GM19438 (cell line): ENCODE measurements at regions not wholly inside any gene's neighbourhood (a gene's known extent, or its start where the extent isn't known, plus 50 kb on each side); places are given as distances from the start of the nearest gene placed in this dataset.

ENCODE experiments used
- ATAC-seq: cut with Tn5 transposase; IDR thresholded peaks from one replicate; pipeline ENCODE4 v1.9.1; 2021; ENCODE audit warnings: low read depth; ENCODE audit not compliant: unreplicated experiment

DNA sequence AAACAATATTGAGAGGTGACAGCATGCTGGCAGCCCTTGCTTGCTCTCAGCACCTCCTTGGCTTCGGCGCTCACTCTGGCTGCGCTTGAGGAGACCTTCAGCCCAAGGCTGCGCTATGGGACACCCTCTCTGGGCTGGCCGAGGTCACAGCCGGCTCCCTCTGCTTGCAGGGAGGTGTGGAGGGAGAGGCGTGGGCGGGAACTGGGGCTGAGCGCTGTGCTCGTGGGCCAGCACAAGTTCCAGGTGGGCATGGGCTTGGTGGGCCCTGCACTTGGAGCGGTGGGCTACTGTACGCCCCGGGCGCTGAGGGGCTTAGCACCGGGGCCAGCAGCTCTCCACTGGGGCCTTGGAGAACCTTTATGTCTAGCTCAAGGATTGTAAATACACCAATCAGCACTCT lies 1613.8 kb upstream of the IGFBP7 start:
- no peak for ATAC-seq

GRCh38 chr4:58711039-58711438 lies 1600.9 kb upstream of the IGFBP7 start:
- no peak for ATAC-seq

DNA sequence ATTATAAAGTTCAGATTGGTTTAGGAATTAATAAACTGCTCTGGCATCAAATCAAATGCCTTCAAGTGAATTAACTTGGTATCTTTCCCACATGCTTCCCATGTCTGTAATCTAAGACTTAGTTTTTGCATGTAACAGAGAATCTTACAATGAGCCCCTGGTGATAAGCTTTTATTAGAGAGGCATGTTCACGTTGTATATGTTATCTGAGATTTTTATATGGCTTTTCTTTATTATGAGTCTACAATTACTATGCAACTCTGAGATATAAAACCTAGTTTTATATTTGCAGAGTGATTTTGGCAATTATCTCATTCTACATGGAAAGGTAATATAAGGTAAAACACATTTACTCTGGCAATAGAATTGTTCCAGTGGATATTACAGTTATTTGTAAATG lies 1578.4 kb upstream of the IGFBP7 start:
- ATAC-seq: no peak

GRCh38 chr4:58679886-58680285 lies 1569.7 kb upstream of the IGFBP7 start:
- ATAC-seq: no peak

GRCh38 chr4:58679051-58679450 lies 1568.9 kb upstream of the IGFBP7 start:
- ATAC-seq: no peak

- ATAC-seq: no peak
Measured at GRCh38 chr4:58669783-58670182, 1559.6 kb upstream of the IGFBP7 start.

DNA sequence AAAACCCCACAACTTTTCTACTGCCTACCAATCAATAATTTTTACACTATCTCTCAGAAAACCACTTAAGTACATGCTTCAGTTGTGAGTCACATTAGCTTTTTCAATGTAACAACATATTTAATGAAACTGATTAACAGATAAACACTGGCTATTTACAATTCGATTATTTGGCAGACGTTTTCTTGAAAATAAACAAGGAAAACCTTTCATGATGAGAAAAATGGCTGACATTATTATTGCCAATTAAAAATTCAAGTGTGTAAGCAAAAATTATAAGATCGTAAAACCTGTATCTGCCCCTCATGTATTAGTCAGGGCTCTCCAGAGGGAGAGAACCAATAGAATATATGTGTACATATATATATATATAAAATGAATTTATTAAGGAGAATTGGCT lies 1555.5 kb upstream of the IGFBP7 start:
- no peak for ATAC-seq

DNA sequence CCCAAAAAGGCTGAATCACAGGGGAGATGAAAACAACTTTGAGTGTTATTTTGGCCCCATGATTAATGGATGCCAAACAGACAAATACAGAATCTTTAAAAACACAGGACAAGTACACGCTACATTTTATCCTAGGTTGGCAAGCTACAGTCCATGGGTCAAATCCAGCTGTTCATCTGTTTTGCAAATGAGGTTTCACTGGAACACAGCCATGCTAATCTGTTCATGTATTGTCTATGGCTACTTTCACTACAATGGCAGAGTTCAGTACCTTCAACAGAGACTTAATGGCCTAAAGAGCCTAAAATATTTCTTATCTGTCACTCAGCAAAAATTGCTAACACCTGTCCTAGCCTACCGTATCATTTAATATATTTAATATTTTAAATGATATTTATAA lies 1548.5 kb upstream of the IGFBP7 start:
- no peak for ATAC-seq

GRCh38 chr4:58653251-58653650 lies 1543.1 kb upstream of the IGFBP7 start:
- no peak for ATAC-seq

DNA sequence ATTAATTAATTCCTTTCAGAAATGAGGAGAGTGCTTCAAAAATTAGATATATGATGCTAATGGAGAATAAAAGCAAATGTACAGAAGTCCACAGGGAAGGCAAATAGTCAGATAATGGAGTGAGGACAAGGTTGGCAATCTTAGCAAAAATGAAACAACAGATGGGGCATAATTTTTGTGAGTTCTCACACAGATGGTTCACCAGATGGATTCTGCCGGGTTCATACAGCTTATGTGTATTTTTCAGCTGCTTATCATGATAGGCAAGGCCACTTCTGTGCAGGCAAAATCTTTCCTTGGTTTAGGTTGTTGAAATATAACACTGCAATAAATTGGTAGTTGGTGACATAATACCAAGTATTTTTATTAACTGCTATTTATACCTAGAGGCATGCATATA lies 1539.0 kb upstream of the IGFBP7 start:
- no peak for ATAC-seq

- no peak for ATAC-seq
Measured at GRCh38 chr4:58646126-58646525, 1535.9 kb upstream of the IGFBP7 start.

DNA sequence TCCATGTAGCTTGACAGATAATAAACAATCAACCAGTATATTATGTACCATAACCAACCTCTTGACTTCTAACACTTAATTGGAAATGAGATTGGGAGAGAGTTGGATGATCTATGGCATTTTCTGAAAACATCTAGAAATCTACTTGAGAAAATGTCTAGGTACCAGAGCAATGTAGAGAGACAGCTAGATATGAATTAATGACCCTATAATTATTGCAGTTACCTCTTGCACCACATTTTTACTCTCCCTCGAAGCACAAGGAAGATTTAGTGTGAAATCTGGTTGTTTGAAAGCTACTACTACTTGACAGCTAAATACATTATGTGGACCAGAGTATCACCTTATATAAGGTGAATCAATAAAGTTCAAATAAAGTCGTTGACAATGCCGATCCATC lies 1534.4 kb upstream of the IGFBP7 start:
- ATAC-seq: no peak

- no peak for ATAC-seq
Measured at GRCh38 chr4:58636381-58636780, 1526.2 kb upstream of the IGFBP7 start.

GRCh38 chr4:58617226-58617625 lies 1507.0 kb upstream of the IGFBP7 start:
- ATAC-seq: no peak

GRCh38 chr4:58611012-58611411 lies 1500.8 kb upstream of the IGFBP7 start:
- no peak for ATAC-seq

DNA sequence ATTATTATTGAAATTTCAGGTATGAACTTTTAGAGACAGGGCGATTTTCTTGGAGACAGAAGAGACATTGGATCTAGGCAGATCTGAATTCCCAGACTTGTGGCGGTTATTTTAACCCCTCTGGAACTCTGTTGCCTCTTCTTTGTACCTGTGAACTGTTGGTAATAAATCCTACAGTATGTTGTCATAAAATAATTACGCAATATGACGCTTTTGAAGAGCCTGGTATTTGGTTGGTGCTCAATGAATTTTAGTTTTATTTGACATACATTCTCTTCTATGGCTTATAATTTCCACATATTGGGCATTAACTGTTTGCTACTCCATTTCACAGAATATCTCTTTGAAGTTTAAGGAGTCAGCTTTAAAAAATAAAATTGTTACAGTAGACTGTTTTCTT lies 1496.1 kb upstream of the IGFBP7 start:
- no peak for ATAC-seq

- no peak for ATAC-seq
Measured at GRCh38 chr4:58603951-58604350, 1493.8 kb upstream of the IGFBP7 start.

- no peak for ATAC-seq
Measured at GRCh38 chr4:58602731-58603359, 1492.7 kb upstream of the IGFBP7 start.

DNA sequence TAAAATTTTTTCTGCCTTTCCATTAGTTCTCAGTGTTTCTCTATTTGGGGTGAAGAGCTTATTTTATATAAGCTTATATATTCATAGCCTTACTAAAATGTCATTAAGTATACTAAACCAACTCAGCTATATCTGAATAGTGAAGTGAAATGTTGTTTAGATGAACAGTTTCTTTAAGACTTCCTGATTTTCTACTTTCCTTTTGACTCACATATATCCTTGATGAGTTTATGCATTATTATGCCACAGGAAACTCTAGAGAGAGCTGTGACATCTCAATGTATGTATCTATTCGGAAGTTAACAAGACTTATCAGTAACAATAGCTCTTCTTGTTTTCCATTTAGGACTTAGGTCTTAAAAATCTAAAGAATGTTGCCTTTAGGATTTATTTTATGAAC lies 1491.8 kb upstream of the IGFBP7 start:
- no peak for ATAC-seq

DNA sequence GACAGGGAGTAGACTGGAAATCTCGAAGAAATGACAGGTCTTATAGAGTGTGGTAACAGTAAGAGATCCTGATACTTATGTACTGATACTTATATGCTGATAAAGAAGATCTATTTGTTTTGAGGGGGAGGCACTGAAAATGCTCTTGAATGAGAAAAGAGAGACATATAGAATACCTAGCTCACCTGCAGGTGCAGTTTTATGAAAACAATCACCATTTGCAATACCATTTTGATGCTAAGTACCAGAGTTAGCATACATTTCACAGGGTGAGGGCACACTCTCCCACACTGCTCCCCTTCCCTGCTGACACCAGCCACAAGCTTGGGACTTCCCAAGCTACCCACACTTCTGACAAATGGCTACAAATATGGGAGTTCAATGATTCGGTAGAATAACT lies 1490.1 kb upstream of the IGFBP7 start:
- no peak for ATAC-seq

DNA sequence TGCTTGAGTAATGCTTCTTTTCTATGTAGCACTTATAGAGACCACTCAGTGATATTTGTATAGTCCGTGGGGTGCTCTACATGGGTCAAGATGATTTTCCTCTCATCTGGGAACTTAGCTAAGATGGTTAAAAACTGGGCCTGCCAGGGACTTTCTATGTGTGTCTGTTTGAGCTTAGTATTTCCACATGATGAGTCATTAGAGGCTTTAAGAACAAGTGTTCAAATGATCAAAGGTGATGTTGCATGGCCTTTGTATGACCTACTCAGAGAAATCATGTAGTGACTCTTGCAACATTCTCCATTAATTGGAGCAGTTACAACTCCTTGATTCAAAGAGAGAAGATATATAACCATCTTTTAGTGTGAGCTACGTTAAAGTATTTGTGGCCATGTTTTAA lies 1480.5 kb upstream of the IGFBP7 start:
- ATAC-seq: no peak

DNA sequence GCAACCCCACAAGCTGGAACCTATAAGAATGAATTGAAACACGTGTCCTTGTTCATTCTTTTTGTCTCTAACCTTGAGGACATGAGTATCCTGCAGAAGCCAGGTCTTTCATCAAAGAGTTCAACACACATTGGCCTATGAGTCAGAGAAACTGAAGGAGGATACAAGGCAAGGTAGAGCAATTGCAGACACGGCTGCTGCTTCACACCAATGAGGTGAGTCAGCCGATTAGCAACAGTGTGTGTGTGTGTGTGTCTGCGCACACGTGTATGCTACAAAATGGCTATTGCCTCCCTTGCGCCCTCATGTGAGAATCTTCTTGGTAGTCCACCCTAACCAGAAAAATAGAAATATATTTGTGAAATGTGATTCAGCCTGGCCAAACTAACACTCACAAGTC lies 1477.7 kb upstream of the IGFBP7 start:
- no peak for ATAC-seq

DNA sequence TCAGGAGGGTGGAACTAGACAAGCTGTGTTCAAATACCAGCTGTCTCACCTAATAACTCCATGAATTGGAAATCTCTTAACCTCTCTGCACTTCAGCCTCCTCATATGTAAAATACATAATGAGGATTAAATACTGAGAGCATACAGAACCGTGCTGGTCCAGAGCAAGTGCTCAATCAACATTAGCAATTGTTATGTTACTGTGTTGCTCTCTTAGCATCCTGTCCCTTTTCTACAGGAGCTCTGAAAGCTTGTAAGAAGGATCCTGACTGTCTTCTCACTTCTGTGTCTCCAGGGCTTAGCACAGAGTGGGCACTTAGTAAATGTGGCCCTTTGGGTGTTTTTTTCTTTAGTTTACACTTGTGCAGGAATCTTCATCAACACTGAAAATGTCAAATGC lies 1456.1 kb upstream of the IGFBP7 start:
- no peak for ATAC-seq
